Neutrophil (primary cell): ENCODE measurements at regions not wholly inside any gene's neighbourhood (a gene's known extent, or its start where the extent isn't known, plus 50 kb on each side); places are given as distances from the start of the nearest gene placed in this dataset.

Source experiments
- H3K27ac ChIP-seq: fragments of 200-600 bp; sonication (generic); 2 replicates; pipeline ENCODE4 v1.5.1; 2016; ENCODE audit warnings: mild to moderate bottlenecking, moderate library complexity
- H3K27me3 ChIP-seq: fragments of 200-600 bp; sonication (generic); 2 replicates; pipeline ENCODE4 v1.6.0; 2016; ENCODE audit warnings: mild to moderate bottlenecking
- H3K36me3 ChIP-seq: fragments of 200-600 bp; sonication (generic); 2 replicates; pipeline ENCODE4 v1.5.1; 2017
- H3K4me1 ChIP-seq, 2 experiments: fragments of 200-600 bp in 1 of 2; sonication (generic) in 1 of 2; 1 replicate in 1 of 2; 2 replicates in 1 of 2; pipeline versions ENCODE4 v1.5.1 to v1.6.1; 2013 to 2016; ENCODE audit warnings: low read depth in 1 of 2, low read length in 1 of 2, mild to moderate bottlenecking in 1 of 2, moderate library complexity in 1 of 2; ENCODE audit not compliant: control insufficient read depth in 1 of 2, insufficient read depth in 1 of 2
- H3K4me3 ChIP-seq, 2 experiments: fragments of 200-600 bp in 1 of 2; sonication (generic) in 1 of 2; 1 replicate in 1 of 2; 2 replicates in 1 of 2; pipeline ENCODE4 v1.5.1; 2013 to 2016; ENCODE audit warnings: low read depth in 1 of 2, low read length in 1 of 2, mild to moderate bottlenecking in 1 of 2, moderate library complexity in 1 of 2
- H3K9me3 ChIP-seq: fragments of 200-600 bp; sonication (generic); 2 replicates; pipeline ENCODE4 v1.5.1; 2016
- TF ChIP-seq, protein P1 (sequence below): fragments of 200-600 bp; sonication (generic); IDR thresholded peaks from 2 replicates; pipeline ENCODE4 v1.5.1; 2016; ENCODE audit warnings: antibody characterized with exemption

DNA sequence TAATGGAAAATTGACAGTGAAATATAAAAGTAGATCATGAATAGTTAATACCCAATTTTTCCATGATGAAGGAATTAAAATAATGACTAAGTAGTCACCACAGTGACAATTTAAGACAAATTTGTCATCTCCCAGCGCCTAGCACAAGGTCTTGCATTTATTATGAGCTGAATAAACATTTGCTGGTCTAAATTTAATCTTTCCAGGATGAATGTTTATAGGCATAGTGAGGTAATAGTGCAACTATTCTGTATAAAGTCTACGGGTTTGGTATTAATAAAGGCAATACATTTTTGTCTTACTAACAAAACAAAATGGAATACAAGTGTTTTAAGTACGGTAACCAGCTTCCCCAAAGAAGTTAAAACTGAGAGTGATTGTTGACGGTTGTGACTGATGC lies 209.3 kb downstream of the CD47 start:
- Histone ChIP-seq H3K36me3 (no peaks in the 10 kb centered on the region), H3K27ac (no peak overlapping the region), H3K4me3 (no peak overlapping the region), H3K4me1 (no peaks in the 10 kb centered on the region), H3K27me3 (no peaks in the 10 kb centered on the region), H3K9me3 (no peaks in the 10 kb centered on the region)
- TF ChIP-seq, protein P1, sequence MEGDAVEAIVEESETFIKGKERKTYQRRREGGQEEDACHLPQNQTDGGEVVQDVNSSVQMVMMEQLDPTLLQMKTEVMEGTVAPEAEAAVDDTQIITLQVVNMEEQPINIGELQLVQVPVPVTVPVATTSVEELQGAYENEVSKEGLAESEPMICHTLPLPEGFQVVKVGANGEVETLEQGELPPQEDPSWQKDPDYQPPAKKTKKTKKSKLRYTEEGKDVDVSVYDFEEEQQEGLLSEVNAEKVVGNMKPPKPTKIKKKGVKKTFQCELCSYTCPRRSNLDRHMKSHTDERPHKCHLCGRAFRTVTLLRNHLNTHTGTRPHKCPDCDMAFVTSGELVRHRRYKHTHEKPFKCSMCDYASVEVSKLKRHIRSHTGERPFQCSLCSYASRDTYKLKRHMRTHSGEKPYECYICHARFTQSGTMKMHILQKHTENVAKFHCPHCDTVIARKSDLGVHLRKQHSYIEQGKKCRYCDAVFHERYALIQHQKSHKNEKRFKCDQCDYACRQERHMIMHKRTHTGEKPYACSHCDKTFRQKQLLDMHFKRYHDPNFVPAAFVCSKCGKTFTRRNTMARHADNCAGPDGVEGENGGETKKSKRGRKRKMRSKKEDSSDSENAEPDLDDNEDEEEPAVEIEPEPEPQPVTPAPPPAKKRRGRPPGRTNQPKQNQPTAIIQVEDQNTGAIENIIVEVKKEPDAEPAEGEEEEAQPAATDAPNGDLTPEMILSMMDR, result no peak

DNA sequence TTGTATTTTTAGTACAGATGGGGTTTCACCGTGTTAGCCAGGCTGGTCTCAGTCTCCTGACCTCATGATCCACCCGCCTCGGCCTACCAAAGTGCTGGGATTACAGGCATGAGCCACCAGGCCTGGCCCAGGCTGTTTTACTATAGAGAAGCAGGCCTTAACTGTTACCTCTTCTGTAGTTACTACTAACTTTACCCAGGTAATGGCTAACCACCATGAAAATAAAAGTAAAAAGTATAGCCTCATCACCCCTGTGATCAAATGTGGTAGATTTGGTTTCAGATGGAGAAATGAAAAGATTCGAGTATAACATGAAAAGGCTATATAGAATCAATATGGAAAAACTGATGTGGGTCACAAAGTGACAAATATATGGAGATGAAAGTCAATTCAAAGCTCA lies 210.1 kb downstream of the CD47 start:
- no peak overlapping the region for H3K4me3 ChIP-seq
- no peaks in the 10 kb centered on the region for H3K4me1 ChIP-seq
- no peaks in the 10 kb centered on the region for H3K36me3 ChIP-seq
- H3K27ac ChIP-seq, result no peak overlapping the region
- H3K27me3 ChIP-seq, result no peaks in the 10 kb centered on the region
- TF ChIP-seq, protein P1, result no peak
- no peaks in the 10 kb centered on the region for H3K9me3 ChIP-seq

DNA sequence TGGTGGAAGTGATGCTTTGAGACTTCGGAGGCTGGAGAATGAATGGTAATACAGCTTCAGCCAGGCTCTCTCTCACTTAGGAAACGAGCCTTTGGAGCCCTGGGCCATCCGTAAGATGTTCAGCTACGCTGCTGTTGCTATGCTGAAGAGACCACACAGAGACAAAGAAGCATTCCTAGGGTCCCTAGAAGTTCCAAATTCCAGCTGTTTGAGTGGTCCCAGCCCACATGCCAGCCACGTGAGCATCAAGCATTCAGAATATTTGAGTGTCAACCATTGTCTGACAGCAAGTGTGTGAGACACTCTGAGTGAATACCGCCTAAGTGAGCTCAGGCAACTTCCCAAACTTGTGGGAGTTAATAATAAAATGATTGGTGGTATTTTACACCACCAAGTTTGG lies 212.9 kb downstream of the CD47 start:
- Histone ChIP-seq H3K27me3 (no peaks in the 10 kb centered on the region), H3K27ac (no peak overlapping the region), H3K9me3 (no peaks in the 10 kb centered on the region), H3K4me1 (no peaks in the 10 kb centered on the region), H3K36me3 (no peaks in the 10 kb centered on the region), H3K4me3 (no peak overlapping the region)
- TF ChIP-seq, protein P1, result no peak

DNA sequence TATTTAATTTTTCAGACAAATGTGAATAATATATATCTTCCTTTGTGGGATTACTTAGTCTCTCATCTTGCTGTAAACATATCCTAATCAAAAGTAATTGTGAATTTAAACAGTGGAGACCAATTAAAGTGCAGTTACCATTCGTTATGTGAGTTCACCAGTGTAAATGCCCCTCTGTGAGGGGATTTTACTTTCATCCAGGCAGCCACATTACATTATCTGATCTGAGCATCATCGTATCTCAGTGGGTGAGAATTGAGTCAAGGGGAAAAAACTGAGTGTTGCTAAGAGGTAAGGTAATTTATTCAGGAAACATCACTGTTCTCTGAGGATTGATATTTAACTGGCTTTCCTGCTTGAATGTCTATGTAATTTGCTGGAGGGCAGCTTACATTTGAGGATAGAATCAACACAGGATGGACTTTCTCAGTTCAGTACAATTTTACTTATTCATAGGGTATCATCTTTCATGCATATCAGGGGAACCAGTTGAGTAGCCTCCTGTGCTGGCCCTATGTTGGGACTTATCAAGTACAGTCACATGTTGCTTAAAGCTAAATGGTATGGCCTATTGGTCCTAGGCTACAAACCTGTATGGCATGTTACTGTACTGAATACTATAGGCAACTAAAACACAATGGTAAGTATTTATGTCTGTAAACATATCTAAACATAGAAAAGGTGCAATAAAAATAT lies 219.7 kb downstream of the CD47 start:
- TF ChIP-seq, protein P1, result no peak
- H3K27ac ChIP-seq, result no peak overlapping the region
- no peaks in the 10 kb centered on the region for H3K27me3 ChIP-seq
- no peaks in the 10 kb centered on the region for H3K9me3 ChIP-seq
- no peak overlapping the region for H3K4me3 ChIP-seq
- H3K4me1 ChIP-seq, result no peaks in the 10 kb centered on the region
- H3K36me3 ChIP-seq, result no peaks in the 10 kb centered on the region

DNA sequence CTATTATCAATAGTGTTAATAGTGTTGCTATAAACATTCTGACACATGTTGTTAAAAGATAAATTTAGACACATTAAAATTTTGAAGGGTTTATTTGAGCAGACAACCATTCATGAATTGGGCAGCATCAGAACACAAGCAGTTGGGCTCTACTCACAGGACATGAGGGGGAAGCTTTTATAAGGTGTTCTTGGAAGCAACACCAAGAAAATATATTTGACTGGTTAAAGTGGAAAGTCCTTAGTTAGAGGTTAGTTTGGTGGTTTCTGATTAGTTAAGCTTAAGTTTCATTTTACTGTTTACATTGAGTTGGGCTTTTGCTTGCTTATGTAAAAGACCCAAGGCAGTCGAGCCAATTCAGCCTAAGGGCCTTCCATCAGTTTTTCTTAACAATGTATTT lies 220.7 kb downstream of the CD47 start:
- Histone ChIP-seq H3K36me3 (no peaks in the 10 kb centered on the region), H3K9me3 (no peaks in the 10 kb centered on the region), H3K4me3 (no peak overlapping the region), H3K4me1 (no peaks in the 10 kb centered on the region), H3K27me3 (no peaks in the 10 kb centered on the region), H3K27ac (no peak overlapping the region)
- TF ChIP-seq, protein P1, result no peak
